Gastrocnemius medialis (tissue), 4 donors: ENCODE measurements at regions not wholly inside any gene's neighbourhood (a gene's known extent, or its start where the extent isn't known, plus 50 kb on each side); places are given as distances from the start of the nearest gene placed in this dataset.
"Not testable (repeated sequence)": the region's sequence is repeated elsewhere in the genome, so short reads cannot be mapped to it uniquely, and the experiment has no call there.

Source experiments
- ATAC-seq, 2 donors: fragments of 150-250 bp; one replicate each; pipeline ENCODE4 v1.9.1; 2016
- DNase-seq, 2 donors: peaks; one replicate each; pipeline ENCODE4 v3.0.0-alpha.2; 2019
- H3K27ac ChIP-seq, 4 donors: fragments of 200-600 bp; sonication (generic); 1 replicate in 1 of 4; 2 replicates in 3 of 4; pipeline ENCODE4 v1.5.1; 2016 to 2018; ENCODE audit warnings: mild to moderate bottlenecking in 2 of 4, moderate library complexity in 1 of 4
- H3K27me3 ChIP-seq, 3 donors: fragments of 200-600 bp; sonication (generic) in 2 of 3; 1 replicate in 1 of 3; 2 replicates in 2 of 3; pipeline versions ENCODE4 v1.5.1 to v1.6.0; 2016 to 2019; ENCODE audit warnings: mild to moderate bottlenecking in 1 of 3, moderate library complexity in 1 of 3
- H3K36me3 ChIP-seq, 2 donors: fragments of 200-600 bp; sonication (generic) in 1 of 2; one replicate each; pipeline ENCODE4 v1.5.1; 2017 to 2018
- H3K4me1 ChIP-seq, 2 donors: fragments of 200-600 bp; sonication (generic) in 1 of 2; one replicate each; pipeline ENCODE4 v1.5.1; 2016 to 2017; ENCODE audit warnings: mild to moderate bottlenecking in 2 of 2
- H3K4me3 ChIP-seq, 4 donors: fragments of 200-600 bp; sonication (generic) in 3 of 4; 1 replicate in 1 of 4; 2 replicates in 3 of 4; pipeline ENCODE4 v1.5.1; 2016 to 2019; ENCODE audit warnings: mild to moderate bottlenecking in 2 of 4
- H3K9me3 ChIP-seq, 3 donors: fragments of 200-600 bp; sonication (generic) in 2 of 3; 1 replicate in 1 of 3; 2 replicates in 2 of 3; pipeline ENCODE4 v1.5.1; 2016 to 2019
- CTCF ChIP-seq, 5 experiments: fragments of 450-650 bp in 3 of 5; fragments of 200-600 bp in 2 of 5; sonication (generic) in 2 of 5; IDR thresholded peaks in 4 of 5; conservative IDR thresholded peaks in 1 of 5; 1 replicate in 4 of 5; 2 replicates in 1 of 5; pipeline ENCODE4 v1.5.1; 2016 to 2019; ENCODE audit warnings: antibody characterized with exemption in 5 of 5, mild to moderate bottlenecking in 3 of 5, moderate library complexity in 3 of 5
- POLR2A ChIP-seq, 2 donors: fragments of 450-650 bp; IDR thresholded peaks; one replicate each; pipeline ENCODE4 v1.6.1; 2017; ENCODE audit warnings: antibody characterized with exemption in 2 of 2, mild to moderate bottlenecking in 2 of 2, moderate library complexity in 2 of 2
- in situ Hi-C, 4 donors: fragments of 200-750 bp; cut with MboI; loops; one replicate each; pipeline versions ENCODE4 v1.15.0 to v1.8.0; 2017; ENCODE audit warnings: low sequenced_read_pairs in 4 of 4
- intact Hi-C: fragments of 100-400 bp; cut with DNase I; formaldehyde crosslinking; loops from one replicate; pipeline ENCODE4 v1.15.1; 2023; ENCODE audit warnings: low total_unique reads

GRCh38 chr12:89827592-89827991 lies 119.0 kb upstream of the ATP2B1 start:
- no peaks in the 10 kb centered on the region for H3K27me3 ChIP-seq
- intact Hi-C loops, result no loop called here
- no peaks in the 10 kb centered on the region for H3K4me1 ChIP-seq
- H3K27ac ChIP-seq, result no peak overlapping the region
- in situ Hi-C loops, result no loop called here
- no peak for DNase-seq
- TF ChIP-seq POLR2A (IDR thresholded peaks at IDR 0.05), result no peak
- no peak for TF ChIP-seq CTCF (IDR thresholded peaks at IDR 0.05 in 4 of 5, conservative IDR thresholded peaks at IDR 0.05 in 1 of 5)
- no peak overlapping the region for H3K4me3 ChIP-seq
- no peaks in the 10 kb centered on the region for H3K36me3 ChIP-seq
- no peak for ATAC-seq
- no peaks in the 10 kb centered on the region for H3K9me3 ChIP-seq

- intact Hi-C loops, result no loop called here
- Histone ChIP-seq H3K4me3 (no peak overlapping the region), H3K27me3 (no peaks in the 10 kb centered on the region), H3K36me3 (no peaks in the 10 kb centered on the region), H3K4me1 (no peaks in the 10 kb centered on the region), H3K27ac (no peak overlapping the region), H3K9me3 (no peaks in the 10 kb centered on the region)
- TF ChIP-seq CTCF (IDR thresholded peaks at IDR 0.05 in 4 of 5, conservative IDR thresholded peaks at IDR 0.05 in 1 of 5) (no peak), POLR2A (IDR thresholded peaks at IDR 0.05) (no peak)
- in situ Hi-C loops, result no loop called here
- no peak for ATAC-seq
- DNase-seq, result no peak
Observed at GRCh38 chr12:89826468-89826867, 117.8 kb upstream of the ATP2B1 start.

- DNase-seq (no peak), ATAC-seq (no peak)
- Histone ChIP-seq H3K4me3 (no peak overlapping the region), H3K4me1 (no peaks in the 10 kb centered on the region), H3K9me3 (no peaks in the 10 kb centered on the region), H3K36me3 (no peaks in the 10 kb centered on the region), H3K27ac (no peak overlapping the region), H3K27me3 (no peaks in the 10 kb centered on the region)
- TF ChIP-seq CTCF (IDR thresholded peaks at IDR 0.05 in 4 of 5, conservative IDR thresholded peaks at IDR 0.05 in 1 of 5), result no peak
- TF ChIP-seq POLR2A (IDR thresholded peaks at IDR 0.05), result no peak
- intact Hi-C loops, result no loop called here
- in situ Hi-C loops, result no loop called here
Observed at GRCh38 chr12:89825591-89826449, 117.2 kb upstream of the ATP2B1 start.

- no peak overlapping the region for H3K4me3 ChIP-seq
- TF ChIP-seq CTCF (IDR thresholded peaks at IDR 0.05 in 4 of 5, conservative IDR thresholded peaks at IDR 0.05 in 1 of 5) (no peak), POLR2A (IDR thresholded peaks at IDR 0.05) (no peak)
- H3K27ac ChIP-seq, result no peak overlapping the region
- H3K9me3 ChIP-seq, result no peaks in the 10 kb centered on the region
- H3K4me1 ChIP-seq, result no peaks in the 10 kb centered on the region
- H3K27me3 ChIP-seq, result no peaks in the 10 kb centered on the region
- DNase-seq (no peak), ATAC-seq (no peak)
- intact Hi-C loops, result no loop called here
- H3K36me3 ChIP-seq, result no peaks in the 10 kb centered on the region
- in situ Hi-C loops, result no loop called here
Observed at GRCh38 chr12:89824822-89825221, 116.2 kb upstream of the ATP2B1 start.

GRCh38 chr12:89822992-89823391 lies 114.4 kb upstream of the ATP2B1 start:
- H3K36me3 ChIP-seq, H3K4me1 ChIP-seq, H3K27ac ChIP-seq, H3K9me3 ChIP-seq, intact Hi-C loops, in situ Hi-C loops, ATAC-seq, DNase-seq, H3K4me3 ChIP-seq, H3K27me3 ChIP-seq: not testable (repeated sequence)
